NOMO-1 treated with DMSO at 0.1 percent for 48 hours (cell line): ENCODE measurements at regions not wholly inside any gene's neighbourhood (a gene's known extent, or its start where the extent isn't known, plus 50 kb on each side); places are given as distances from the start of the nearest gene placed in this dataset.
"Not testable (repeated sequence)": the region's sequence is repeated elsewhere in the genome, so short reads cannot be mapped to it uniquely, and the experiment has no call there.

ENCODE experiments used
- DNase-seq: peaks from one replicate; lab custom pipeline; 2025; ENCODE audit not compliant: unreplicated experiment; lab: John Stamatoyannopoulos, UW

DNA sequence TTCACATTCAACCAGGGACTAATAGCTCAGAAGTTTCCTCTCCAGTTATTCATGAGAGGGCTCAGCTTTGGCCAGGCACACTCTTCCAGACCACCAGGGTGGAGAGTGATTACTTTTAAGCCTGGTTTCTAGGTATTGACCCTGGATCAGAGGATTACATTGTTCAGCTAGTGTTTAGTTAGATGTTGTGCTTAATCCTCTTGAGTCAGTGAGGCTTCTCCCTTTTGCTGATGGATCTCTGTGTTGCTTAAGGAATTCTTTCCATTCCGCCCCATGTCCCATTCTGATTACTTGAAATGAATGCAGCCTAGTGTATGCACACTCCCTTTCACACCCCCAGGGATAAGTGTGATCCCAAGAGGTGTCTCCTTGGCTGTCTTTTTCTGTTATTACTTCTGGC is 271.7 kb upstream of the ANO5 start:
- no peak for DNase-seq

DNA sequence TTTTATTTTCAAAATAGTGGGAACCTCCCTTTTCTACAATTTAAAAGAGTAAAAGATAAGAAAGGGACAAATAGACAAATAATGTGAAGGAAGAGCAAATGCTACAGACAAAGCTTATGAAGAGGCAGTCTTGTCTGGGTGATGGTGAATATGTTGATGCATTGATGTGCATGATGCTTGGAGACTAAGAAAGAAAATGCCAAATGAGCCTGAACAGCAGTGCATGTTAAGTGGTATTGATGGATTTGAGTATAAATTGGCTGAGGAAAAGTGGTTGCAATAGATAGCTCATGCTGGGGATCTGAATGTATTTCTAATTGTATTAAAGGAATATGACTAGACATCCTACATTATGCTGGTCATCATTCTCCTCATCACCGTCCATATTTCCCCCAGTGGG is 268.6 kb upstream of the ANO5 start:
- DNase-seq = no peak

DNA sequence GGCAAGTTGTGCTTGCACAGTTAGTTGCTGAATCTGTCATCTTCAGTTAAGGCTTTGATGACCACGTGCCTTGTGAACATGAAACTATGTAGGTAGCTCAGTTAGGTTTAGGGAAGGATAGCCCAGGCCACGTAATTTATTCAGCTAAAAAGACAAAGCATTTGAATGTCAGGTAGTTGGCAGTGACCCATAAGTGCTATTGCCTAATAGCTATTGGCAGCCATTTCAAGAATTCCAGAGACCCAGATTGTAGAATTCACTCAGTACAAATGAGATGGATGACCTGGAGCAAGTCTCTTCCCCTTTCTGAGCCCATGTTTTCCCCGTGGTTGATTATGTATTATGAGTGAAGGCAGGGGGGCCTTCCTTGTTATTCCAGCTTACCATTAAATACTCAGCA is 265.3 kb upstream of the ANO5 start:
- no peak for DNase-seq

DNA sequence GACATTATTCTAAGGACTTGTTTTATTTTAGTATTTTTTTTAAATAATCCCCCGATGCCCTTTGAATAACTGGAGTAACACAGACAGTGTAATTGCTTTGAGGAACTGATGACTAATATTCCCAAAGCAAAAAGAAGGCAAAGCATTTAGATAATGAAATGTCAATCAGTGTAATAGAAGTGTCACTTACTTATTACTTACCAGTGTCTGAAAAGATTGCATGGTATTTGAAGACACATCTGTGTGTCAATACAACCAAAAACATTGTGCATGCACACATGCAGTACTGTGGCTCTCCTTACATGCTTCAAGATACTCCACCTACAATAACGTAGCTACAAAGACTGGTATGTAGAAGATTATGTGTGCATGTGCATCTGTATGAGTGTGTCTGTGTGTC is 264.0 kb upstream of the ANO5 start:
- no peak for DNase-seq

DNA sequence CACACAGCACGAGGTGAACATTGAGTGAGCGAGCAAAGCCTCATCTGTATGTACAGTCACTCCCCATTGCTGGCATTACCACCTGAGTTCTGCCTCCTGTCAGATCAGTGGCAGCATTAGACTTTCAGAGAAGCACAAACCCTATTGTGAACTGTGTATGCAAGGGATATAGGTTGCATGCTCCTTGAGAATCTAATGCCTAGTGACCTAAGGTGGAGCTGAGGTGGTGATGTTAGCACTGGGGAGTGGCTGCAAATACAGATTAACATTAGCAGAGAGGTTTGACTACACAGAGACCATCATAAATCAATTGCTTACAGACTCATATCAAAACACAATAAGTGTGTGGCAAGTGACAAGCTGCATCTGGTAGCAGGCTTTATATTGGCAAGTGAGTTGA is 262.5 kb upstream of the ANO5 start:
- DNase-seq = no peak

DNA sequence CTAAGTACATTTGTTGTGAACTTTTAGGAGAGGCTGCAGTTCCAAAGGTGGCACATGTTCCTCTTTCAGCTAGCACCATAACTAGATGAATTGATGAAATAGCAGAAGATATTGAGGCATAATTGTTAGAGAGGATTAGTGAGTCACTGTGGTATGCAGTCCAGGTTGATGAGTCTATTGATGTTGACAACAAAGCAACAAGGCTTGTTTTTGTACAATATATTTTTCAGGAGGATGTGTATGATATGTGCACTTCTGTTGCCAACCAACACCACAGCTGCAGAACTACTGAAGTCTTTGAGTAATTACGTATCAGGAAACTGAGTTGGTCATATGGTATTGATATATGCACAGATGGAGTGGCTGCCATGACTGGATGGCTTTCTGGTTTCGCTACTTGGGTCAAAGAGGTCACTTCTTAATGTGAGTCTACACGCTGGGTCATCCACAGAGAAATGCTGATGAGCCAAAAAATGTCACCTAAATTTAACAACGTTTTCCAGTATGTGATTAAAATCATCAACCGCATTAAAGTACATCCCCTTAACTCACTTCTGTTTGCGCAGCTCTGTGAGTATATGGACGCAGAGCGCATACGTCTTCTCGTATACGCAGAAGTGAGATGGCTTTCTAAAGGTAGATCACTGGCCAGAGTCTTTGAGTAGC is 261.3 kb upstream of the ANO5 start:
- DNase-seq = no peak

DNA sequence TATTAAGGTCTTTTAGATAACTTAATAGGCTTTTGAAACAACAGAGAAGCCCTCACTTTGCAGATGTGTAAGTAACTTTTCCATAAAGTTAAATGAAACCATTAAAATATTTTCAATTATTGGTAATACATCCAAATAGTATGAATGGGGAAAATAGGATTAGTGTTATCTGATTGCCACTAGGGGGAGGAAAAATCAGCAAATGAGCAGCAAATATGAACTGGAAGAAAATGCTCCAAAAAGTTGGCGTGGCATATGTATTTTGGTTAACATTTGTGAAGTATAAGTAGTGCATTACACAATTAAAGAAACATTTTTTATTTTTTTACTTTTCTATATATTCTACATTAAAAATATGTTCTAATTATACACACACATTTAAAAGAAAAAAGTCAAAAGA is 259.8 kb upstream of the ANO5 start:
- peak; percentile 1 for DNase-seq

DNA sequence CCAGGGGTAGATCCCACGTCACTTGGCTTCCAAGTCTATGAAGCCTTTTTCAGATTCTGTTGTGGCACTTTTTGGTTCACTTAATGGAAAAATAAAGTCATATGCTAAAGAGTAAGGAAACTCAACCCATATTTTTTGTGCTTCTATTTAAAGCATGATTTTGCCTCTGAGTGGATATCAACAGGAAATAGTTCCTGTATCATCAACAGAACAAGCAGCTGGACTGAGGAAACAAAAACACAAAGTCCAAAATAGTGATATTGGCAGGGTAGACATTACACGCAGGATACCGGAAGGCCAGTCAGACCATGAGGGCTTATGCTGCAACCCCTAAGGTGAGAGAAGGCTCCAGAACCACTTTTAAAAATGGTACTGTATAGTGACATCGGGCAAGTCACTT is 248.3 kb upstream of the ANO5 start:
- no peak for DNase-seq

DNA sequence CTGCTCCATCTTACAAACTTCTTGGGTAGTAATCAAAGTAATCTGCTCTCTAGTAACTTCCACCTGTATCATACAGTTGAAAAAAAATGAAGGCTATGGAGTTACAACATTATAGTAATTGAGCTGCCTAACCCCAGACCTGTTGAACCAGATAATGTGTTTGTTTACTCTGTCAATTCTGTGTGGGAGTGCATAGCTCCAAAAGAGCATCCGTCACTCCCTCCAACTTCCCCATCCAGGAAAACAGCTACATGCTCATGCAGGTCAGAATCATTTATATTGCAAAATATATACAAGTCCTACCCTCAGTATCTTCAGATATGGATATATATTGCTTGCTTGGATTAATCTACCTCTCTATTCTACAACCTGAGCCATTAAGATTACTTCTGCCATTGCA is 244.0 kb upstream of the ANO5 start:
- no peak for DNase-seq

DNA sequence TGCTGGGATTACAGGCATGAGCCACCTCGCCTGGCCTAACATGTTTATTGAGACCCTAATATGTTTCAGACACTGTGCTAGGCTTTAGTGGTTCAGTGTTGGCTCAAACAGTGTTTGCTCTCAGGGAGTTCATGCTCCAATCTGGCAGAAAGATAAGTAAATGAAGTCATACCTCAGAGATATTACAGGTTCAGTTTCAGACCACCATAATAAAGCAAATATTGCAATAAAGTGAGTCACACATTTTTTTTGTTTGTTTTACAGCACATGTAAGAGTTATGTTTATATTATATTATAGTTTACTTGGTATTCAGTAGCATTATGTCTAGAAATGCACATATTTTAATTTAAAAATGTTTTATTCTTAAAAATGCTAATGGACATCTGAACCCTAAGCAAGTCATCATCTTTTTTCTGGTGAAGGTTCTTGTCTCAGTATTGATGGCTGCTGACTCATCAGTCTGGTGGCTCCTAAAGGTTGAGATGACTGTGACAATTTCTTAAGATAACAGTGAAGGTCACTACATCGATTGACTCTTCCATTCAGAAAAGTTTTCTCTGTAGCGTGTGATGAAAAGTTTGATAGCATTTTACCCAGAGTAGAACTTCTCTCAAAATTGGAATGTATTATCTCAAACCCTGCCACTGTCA is 243.0 kb upstream of the ANO5 start:
- DNase-seq = no peak

DNA sequence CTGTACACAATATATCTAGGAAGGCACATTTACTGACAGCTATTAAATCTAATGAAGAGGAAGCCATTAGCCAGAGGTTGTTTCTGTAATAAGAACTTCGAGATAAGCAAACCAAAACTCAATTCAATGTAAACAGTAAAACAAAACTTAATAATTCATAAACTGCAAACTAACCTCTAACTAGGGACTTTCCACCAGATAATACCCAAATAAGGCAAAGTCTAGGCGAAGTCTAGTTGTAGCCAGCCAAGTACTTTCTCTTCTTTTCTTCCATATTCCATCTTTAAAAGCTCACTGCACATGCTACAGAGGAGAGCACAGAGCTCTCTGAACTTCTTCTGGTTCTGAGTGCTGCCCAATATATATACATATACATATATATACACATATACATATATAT is 229.9 kb upstream of the ANO5 start:
- no peak for DNase-seq

DNA sequence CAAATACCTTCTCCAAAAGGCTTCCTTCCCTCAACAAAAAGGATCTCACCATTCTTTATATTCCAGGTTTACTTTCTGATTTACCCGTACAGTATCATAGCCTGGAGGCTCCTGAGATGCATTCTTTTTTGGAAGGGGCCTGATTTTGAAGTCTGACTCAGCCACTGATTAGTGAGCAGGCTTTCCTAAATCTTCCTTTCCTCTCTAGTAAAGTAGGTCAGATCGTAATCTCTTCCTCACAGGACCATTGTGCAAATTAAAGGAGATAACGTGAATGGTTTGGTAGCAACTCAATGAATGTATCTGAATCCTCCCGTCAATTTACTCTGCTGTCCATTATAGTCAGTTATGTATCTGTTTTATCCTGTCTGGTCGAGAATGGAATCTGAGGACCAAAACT is 227.7 kb upstream of the ANO5 start:
- DNase-seq = no peak

DNA sequence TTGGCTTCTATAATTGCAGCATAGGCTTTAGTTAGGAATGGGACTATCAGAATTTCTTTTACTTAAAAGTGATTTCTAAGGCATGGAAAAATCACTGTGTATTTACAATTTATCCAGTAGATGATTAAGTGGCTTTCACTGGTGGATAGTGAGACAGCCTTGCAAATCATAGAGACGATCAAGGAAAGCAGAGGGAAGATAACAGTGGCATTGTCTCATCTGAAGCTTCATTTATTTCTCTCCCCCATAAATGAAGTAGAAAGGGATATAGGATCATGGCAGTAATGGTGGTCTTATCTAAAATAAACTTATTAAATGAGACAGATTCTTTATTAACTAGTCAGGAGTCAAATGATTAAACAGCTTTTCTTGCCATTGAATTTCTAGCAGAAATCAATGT is 224.2 kb upstream of the ANO5 start:
- DNase-seq = no peak

DNA sequence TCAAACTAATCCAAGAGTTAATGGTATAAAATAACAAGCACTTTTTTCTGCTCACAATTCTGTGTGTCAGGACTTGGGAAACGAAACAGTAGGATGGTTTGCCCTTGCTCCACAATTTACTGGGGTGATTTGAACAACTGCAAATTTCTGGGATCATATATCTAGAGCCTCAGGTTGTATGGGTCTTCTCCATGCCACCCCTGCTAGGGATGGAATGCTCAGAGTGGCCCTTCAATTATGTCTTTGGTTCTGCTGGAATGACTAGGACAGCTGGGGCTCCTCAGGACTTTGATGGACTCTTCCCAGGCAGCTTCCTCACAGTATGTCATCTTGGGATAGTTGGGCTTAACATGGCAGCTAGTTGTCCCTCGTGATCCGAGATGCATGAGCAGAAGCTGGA is 223.0 kb upstream of the ANO5 start:
- no peak for DNase-seq

DNA sequence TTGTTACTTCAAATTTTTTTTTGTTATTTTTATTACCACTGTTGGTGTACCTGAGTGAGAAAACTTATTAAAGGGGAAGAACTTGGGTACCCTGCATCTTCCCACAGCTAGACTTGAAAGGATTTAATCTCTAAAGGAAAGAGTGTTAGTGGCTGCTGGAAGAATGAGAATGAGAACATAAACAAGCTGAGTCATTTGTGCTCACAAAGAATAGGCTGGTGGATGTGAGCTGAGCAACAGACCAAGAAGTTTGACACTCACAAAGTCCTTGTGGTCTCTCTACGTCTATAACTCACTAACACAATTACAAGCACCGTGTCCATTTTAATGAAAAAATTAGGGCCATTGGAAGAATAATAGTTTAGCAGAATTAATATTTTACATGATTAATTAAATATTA is 217.6 kb upstream of the ANO5 start:
- DNase-seq = no peak

DNA sequence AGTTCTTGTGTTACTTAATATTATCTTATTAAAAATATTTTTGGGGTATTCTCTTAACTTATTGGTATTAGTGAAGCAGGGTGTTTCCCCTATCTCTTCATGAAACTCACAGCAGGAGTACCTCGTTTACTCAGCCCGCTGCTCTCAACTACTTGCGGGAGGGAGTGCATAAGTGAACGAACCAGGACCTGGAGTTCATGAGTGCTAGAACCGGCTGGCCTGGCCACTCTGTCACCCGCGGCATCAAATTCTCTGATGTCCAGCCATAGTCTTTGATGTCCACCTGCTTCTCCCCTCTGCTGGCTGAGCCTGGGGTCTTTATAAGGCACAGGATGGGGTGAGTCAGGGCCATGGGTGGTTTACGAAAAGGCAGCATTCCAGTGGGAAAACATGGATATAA is 216.7 kb upstream of the ANO5 start:
- no peak for DNase-seq

DNA sequence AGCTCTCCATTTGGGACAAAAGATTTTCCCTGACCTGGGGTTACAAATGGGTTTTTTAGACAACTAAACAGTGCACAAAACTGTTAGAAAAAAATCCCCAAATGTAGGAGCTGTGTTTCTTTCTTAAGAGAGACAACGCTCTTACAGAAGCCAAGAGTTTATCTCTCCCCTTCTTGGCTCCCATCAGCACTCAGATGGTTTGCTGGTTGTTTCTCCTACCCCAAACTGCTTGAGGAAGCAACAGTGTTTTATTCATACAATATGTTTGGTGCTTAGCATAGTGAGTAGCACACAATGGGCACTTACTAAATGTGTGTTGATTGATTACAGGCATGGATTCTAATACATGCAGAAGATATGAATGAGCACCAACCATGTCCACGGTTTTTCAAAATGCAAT is 209.5 kb upstream of the ANO5 start:
- no peak for DNase-seq

DNA sequence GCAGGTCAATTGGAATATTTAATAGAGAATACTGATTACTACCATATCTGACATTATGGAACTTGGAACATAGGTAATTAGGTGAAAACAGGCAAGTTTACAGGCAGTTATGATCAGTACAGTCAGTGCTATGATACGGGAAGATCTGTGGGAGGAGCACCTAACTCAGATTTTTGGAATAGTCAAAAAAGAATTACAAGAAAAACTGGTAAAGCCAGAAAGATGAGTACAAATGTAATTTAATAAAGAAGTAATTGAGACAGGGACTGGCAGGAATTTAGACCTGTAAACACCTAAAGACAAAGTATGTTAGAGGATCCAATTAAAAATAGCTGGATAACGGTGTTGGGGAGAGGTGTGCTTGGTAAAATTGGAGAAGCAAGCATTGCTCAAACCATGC is 206.5 kb upstream of the ANO5 start:
- DNase-seq = no peak

DNA sequence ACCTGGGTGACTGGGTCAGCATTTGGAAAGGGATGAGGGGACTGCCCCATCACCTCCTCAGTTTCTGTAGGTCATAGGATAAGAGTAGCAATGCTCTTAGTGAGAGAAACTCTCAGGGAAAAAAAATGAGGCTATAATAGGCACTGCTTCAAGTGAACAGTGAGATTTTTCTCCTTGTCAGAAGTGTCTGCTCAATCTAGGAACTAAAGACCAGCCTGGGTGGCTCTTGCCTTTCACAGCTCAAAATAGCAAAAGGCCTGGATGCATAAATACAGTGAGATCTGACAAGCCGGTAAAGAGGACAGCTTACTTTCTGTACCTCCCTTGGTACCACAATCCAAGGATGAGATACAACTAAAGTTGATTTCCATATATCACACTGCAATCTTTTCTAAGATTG is 205.6 kb upstream of the ANO5 start:
- DNase-seq = no peak

DNA sequence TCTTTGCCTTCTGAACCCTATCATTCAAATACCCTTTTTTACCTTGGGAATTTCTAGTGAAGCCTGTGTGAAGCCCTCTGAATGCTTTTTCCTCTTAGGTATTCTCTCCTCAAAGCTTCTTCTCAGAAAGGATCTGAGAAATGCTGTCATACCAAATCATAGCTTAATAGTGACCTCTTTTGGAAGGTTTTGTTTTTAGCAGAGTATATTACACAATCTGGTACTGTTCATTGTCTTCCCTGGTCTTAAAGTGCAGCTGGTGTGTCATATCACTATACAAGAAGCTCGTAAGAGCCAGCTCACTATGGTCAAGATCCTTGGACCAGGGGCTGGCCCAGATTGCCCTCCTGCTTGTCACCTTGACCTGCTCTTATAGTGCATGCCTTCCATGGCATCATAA is 204.4 kb upstream of the ANO5 start:
- DNase-seq = no peak

DNA sequence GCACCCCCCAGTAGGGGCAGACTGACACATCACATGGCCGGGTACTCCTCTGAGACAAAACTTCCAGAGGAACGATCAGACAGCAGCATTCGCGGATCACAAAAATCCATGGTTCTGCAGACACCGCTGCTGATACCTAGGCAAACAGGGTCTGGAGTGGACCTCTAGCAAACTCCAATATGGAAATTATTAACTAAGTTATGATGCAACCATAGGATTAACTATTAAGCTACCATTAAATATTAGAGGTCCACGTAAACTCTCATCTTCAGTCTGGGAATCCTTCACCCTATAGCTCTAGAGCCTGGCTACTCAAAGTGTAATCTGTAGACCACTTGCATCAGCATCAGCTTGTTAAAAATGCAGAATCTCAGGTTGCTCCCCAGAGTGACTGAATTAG is 191.1 kb upstream of the ANO5 start:
- DNase-seq = not testable (repeated sequence)

DNA sequence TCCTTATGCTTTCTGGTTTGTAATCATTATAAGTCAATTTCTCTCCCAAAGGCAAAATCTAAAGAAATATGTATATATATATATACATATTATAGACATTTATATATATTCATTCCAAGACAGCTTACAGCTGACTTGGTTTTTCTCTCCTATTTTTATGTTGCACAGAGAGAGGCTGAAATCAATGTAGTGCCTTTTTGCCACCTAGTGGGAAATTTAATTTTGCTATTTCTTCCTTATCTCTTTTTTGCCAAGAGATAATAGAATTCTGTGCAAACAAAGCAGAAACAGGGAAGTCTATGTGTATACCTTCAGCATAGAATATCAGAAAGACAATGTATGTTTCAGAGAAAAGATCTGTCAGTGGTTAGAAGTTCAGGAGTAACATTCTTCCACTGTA is 186.0 kb upstream of the ANO5 start:
- DNase-seq = no peak

DNA sequence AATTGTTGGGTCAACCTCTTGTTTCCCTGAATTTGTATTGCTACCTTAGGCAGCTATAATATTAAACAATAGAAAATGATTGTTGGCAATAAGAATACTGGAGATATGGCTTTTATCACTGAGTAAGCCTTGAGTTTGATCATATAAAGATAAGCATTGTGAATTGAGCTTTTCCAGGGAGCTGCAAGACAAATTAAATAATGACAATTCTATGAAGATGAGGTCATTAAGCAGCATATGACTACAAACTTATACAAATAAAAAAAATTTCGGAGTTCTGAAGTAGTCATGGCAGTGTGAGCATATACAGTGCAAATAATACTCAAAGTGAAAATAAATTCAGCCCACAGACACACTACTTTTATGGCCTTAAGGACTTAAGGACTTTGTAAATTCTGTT is 161.1 kb upstream of the ANO5 start:
- DNase-seq = no peak
